Uterus (tissue), 2 donors: ENCODE measurements at regions not wholly inside any gene's neighbourhood (a gene's known extent, or its start where the extent isn't known, plus 50 kb on each side); places are given as distances from the start of the nearest gene placed in this dataset.

Experiments used
- CTCF ChIP-seq, 4 experiments: fragments of 200-600 bp in 2 of 4; fragments of 450-650 bp in 2 of 4; sonication (generic) in 2 of 4; IDR thresholded peaks; one replicate each; pipeline ENCODE4 v1.5.1; 2016 to 2019; ENCODE audit warnings: antibody characterized with exemption in 4 of 4, mild to moderate bottlenecking in 2 of 4, moderate library complexity in 1 of 4
- POLR2A ChIP-seq, 2 donors: fragments of 450-650 bp; IDR thresholded peaks; one replicate each; pipeline ENCODE4 v1.6.1; 2016; ENCODE audit warnings: antibody characterized with exemption in 2 of 2, mild to moderate bottlenecking in 1 of 2, moderate library complexity in 1 of 2

- TF ChIP-seq CTCF (IDR thresholded peaks at IDR 0.05) (no peak), POLR2A (IDR thresholded peaks at IDR 0.05) (no peak)
Observed at GRCh38 chr16:80477838-80478237, 63.0 kb upstream of the DYNLRB2 start.
